ENCODE measurements at regions not wholly inside any gene's neighbourhood (a gene's known extent, or its start where the extent isn't known, plus 50 kb on each side); places are given as distances from the start of the nearest gene placed in this dataset.
A peak's percentile ranks its signal among the peaks of the same experiment; 100 is the strongest.

DNA sequence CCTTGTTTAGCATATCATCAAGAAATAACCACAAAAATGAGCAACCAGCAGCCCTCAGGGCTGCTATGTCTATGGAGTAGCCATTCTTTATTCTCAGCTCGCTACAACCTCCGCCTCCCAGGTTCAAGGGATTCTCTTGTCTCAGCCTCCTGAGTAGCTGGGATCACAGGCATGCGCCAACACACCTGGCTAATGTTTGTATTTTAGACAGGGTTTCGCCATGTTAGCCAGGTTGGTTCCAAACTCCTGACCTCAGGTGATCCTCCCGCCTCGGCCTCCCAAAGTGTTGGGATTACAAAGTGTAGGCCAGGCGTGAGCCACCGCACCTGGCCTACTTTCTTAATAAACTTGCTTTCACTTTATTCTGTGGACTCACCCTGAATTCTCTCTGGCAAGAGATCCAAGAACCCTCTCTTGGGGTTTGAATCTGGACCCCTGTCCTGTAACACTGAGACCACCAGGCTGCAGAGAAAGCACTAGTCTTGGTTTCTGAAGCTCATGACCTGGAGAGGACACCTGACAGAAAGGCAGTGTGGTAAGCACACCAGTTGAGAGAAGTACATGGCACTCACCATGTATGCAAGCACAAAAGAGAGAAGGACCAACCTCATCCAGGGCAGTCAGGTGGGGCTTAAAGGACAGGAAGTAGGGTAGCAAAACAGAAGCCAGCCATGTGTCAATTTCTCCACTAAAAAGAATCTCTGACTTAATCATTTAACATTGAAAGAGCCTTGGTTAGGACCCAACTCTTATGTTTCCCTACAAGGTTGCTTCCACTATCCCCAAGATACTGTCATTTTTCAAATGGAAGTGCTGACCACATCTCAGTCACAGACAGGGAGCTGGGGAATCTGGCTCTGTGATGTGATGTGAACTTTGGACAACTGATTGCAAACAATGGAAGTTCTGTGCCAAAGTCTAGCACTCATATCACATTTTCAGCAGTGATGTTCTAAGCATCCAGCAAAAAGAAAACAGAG is 97.4 kb upstream of the DST start (continued):
- TF ChIP-seq, protein P1, sequence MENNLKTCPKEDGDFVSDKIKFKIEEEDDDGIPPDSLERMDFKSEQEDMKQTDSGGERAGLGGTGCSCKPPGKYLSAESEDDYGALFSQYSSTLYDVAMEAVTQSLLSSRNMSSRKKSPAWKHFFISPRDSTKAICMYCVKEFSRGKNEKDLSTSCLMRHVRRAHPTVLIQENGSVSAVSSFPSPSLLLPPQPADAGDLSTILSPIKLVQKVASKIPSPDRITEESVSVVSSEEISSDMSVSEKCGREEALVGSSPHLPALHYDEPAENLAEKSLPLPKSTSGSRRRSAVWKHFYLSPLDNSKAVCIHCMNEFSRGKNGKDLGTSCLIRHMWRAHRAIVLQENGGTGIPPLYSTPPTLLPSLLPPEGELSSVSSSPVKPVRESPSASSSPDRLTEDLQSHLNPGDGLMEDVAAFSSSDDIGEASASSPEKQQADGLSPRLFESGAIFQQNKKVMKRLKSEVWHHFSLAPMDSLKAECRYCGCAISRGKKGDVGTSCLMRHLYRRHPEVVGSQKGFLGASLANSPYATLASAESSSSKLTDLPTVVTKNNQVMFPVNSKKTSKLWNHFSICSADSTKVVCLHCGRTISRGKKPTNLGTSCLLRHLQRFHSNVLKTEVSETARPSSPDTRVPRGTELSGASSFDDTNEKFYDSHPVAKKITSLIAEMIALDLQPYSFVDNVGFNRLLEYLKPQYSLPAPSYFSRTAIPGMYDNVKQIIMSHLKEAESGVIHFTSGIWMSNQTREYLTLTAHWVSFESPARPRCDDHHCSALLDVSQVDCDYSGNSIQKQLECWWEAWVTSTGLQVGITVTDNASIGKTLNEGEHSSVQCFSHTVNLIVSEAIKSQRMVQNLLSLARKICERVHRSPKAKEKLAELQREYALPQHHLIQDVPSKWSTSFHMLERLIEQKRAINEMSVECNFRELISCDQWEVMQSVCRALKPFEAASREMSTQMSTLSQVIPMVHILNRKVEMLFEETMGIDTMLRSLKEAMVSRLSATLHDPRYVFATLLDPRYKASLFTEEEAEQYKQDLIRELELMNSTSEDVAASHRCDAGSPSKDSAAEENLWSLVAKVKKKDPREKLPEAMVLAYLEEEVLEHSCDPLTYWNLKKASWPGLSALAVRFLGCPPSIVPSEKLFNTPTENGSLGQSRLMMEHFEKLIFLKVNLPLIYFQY (CRISPR knock-in tag; IDR thresholded peaks at IDR 0.05; ENCODE audit: borderline replicate concordance): no peak
- TF ChIP-seq KLF12 (CRISPR knock-in tag; IDR thresholded peaks at IDR 0.05; ENCODE audit: borderline replicate concordance): no peak
- no peak for TF ChIP-seq SATB2 (CRISPR knock-in tag; IDR thresholded peaks at IDR 0.05)
- peak; percentile 98 for TF ChIP-seq ZNF644 (CRISPR knock-in tag; IDR thresholded peaks at IDR 0.05; ENCODE audit: low read depth)
- no peak for TF ChIP-seq ZNF337 (CRISPR knock-in tag; IDR thresholded peaks at IDR 0.05; ENCODE audit: borderline replicate concordance, low read depth)
- peak; percentile 46; the same call in 1 of the 2 replicates for TF ChIP-seq HOXA3 (CRISPR knock-in tag; IDR thresholded peaks at IDR 0.05)
- TF ChIP-seq TSC22D2 (CRISPR knock-in tag; IDR thresholded peaks at IDR 0.05; ENCODE audit: borderline replicate concordance): no peak
- TF ChIP-seq ZBTB1 (CRISPR knock-in tag; IDR thresholded peaks at IDR 0.05; ENCODE audit: borderline replicate concordance): no peak
- peak; percentile 68; the same call in 1 of the 2 replicates for TF ChIP-seq YEATS2 (CRISPR knock-in tag; IDR thresholded peaks at IDR 0.05; ENCODE audit: borderline replicate concordance)
- TF ChIP-seq, protein P2, sequence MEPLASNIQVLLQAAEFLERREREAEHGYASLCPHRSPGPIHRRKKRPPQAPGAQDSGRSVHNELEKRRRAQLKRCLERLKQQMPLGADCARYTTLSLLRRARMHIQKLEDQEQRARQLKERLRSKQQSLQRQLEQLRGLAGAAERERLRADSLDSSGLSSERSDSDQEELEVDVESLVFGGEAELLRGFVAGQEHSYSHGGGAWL (CRISPR knock-in tag; IDR thresholded peaks at IDR 0.05): no peak
- peak; percentile 85 for TF ChIP-seq TEAD3 (CRISPR knock-in tag; optimal IDR thresholded peaks at IDR 0.05; ENCODE audit: borderline replicate concordance)
- peak; percentile 73 for TF ChIP-seq NCOA2 (CRISPR knock-in tag; IDR thresholded peaks at IDR 0.05)
- TF ChIP-seq PAX8 (CRISPR knock-in tag; IDR thresholded peaks at IDR 0.05; ENCODE audit: borderline replicate concordance): no peak
- TF ChIP-seq ZNF772 (CRISPR knock-in tag; IDR thresholded peaks at IDR 0.05): no peak
- no peak for TF ChIP-seq EZH2 (conservative IDR thresholded peaks at IDR 0.05; ENCODE audit: low read depth, low read length)
- TF ChIP-seq, protein P3, sequence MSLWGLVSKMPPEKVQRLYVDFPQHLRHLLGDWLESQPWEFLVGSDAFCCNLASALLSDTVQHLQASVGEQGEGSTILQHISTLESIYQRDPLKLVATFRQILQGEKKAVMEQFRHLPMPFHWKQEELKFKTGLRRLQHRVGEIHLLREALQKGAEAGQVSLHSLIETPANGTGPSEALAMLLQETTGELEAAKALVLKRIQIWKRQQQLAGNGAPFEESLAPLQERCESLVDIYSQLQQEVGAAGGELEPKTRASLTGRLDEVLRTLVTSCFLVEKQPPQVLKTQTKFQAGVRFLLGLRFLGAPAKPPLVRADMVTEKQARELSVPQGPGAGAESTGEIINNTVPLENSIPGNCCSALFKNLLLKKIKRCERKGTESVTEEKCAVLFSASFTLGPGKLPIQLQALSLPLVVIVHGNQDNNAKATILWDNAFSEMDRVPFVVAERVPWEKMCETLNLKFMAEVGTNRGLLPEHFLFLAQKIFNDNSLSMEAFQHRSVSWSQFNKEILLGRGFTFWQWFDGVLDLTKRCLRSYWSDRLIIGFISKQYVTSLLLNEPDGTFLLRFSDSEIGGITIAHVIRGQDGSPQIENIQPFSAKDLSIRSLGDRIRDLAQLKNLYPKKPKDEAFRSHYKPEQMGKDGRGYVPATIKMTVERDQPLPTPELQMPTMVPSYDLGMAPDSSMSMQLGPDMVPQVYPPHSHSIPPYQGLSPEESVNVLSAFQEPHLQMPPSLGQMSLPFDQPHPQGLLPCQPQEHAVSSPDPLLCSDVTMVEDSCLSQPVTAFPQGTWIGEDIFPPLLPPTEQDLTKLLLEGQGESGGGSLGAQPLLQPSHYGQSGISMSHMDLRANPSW (CRISPR knock-in tag; IDR thresholded peaks at IDR 0.05; ENCODE audit: borderline replicate concordance): peak; percentile 38; the same call in 1 of the 2 replicates
- no peak for TF ChIP-seq ZNF674 (CRISPR knock-in tag; IDR thresholded peaks at IDR 0.05; ENCODE audit: low read depth)
- no peak for TF ChIP-seq MTA3 (CRISPR knock-in tag; IDR thresholded peaks at IDR 0.05)
- TF ChIP-seq, protein P4, sequence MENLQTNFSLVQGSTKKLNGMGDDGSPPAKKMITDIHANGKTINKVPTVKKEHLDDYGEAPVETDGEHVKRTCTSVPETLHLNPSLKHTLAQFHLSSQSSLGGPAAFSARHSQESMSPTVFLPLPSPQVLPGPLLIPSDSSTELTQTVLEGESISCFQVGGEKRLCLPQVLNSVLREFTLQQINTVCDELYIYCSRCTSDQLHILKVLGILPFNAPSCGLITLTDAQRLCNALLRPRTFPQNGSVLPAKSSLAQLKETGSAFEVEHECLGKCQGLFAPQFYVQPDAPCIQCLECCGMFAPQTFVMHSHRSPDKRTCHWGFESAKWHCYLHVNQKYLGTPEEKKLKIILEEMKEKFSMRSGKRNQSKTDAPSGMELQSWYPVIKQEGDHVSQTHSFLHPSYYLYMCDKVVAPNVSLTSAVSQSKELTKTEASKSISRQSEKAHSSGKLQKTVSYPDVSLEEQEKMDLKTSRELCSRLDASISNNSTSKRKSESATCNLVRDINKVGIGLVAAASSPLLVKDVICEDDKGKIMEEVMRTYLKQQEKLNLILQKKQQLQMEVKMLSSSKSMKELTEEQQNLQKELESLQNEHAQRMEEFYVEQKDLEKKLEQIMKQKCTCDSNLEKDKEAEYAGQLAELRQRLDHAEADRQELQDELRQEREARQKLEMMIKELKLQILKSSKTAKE (CRISPR knock-in tag; IDR thresholded peaks at IDR 0.05; ENCODE audit: borderline replicate concordance): no peak
- TF ChIP-seq PPARG (CRISPR knock-in tag; conservative IDR thresholded peaks at IDR 0.05): peak; percentile 52; the same call in 1 of the 2 replicates
- TF ChIP-seq TCF7 (IDR thresholded peaks at IDR 0.05; ENCODE audit: low read depth): peak; percentile 57

All from HepG2 (cell line).